Testis (tissue), 2 donors: ENCODE measurements at regions not wholly inside any gene's neighbourhood (a gene's known extent, or its start where the extent isn't known, plus 50 kb on each side); places are given as distances from the start of the nearest gene placed in this dataset.

Source experiments
- CTCF ChIP-seq, 3 experiments: fragments of 450-650 bp in 2 of 3; fragments of 200-600 bp in 1 of 3; sonication (generic) in 1 of 3; IDR thresholded peaks; one replicate each; pipeline ENCODE4 v1.5.1; 2016 to 2019; ENCODE audit warnings: antibody characterized with exemption in 3 of 3, mild to moderate bottlenecking in 2 of 3, moderate library complexity in 1 of 3
- POLR2A ChIP-seq: fragments of 450-650 bp; IDR thresholded peaks from one replicate; pipeline ENCODE4 v1.6.1; 2017; ENCODE audit warnings: antibody characterized with exemption, mild to moderate bottlenecking, moderate library complexity

- TF ChIP-seq POLR2A (no peak), CTCF (IDR thresholded peaks at IDR 0.05) (no peak)
Measured at GRCh38 chr5:164383662-164384061, 878.2 kb downstream of the MAT2B start.
